ENCODE measurements at regions not wholly inside any gene's neighbourhood (a gene's known extent, or its start where the extent isn't known, plus 50 kb on each side); places are given as distances from the start of the nearest gene placed in this dataset.

- no peak for DNase-seq (ENCODE audit: low spot score in 2 of 2)
- no peaks in the 10 kb centered on the region for H3K9me3 ChIP-seq
- H3K4me1 ChIP-seq: peaks cover 0 to 6% of the 10 kb centered on the region in 2 donors
- H3K27me3 ChIP-seq: no peaks in the 10 kb centered on the region
- intact Hi-C loops (cut with DNase I): no loop called here
- TF ChIP-seq, protein P1, sequence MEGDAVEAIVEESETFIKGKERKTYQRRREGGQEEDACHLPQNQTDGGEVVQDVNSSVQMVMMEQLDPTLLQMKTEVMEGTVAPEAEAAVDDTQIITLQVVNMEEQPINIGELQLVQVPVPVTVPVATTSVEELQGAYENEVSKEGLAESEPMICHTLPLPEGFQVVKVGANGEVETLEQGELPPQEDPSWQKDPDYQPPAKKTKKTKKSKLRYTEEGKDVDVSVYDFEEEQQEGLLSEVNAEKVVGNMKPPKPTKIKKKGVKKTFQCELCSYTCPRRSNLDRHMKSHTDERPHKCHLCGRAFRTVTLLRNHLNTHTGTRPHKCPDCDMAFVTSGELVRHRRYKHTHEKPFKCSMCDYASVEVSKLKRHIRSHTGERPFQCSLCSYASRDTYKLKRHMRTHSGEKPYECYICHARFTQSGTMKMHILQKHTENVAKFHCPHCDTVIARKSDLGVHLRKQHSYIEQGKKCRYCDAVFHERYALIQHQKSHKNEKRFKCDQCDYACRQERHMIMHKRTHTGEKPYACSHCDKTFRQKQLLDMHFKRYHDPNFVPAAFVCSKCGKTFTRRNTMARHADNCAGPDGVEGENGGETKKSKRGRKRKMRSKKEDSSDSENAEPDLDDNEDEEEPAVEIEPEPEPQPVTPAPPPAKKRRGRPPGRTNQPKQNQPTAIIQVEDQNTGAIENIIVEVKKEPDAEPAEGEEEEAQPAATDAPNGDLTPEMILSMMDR (IDR thresholded peaks at IDR 0.05): no peak
- H3K4me3 ChIP-seq: no peak overlapping the region
- H3K27ac ChIP-seq: no peak overlapping the region
- no peaks in the 10 kb centered on the region for H3K36me3 ChIP-seq
These were observed 112.5 kb upstream of the SH3BP4 start for GRCh38 chr2:234839285-234839684.

DNA sequence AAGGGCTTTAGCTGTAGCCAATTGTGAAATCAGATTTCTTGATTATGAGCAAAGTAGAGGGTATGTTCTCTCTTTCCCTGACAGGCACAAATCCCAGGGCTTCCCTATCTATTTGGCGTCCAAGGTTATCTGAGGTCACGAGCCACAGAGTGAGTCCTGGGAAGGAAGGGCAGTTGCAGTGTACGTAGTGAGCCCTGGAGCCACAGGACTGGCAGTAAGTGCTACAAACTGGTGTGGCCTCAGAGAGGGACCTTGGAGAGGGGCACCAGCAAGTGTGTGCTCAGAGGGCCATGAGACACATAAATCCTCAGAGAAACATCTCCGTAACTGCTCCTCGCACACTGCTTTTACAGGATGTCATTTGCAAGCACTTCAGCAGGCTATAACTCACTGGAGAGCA, 115.5 kb upstream of the SH3BP4 start:
- intact Hi-C loops (cut with DNase I): no loop called here
- Histone ChIP-seq H3K9me3 (no peaks in the 10 kb centered on the region), H3K27me3 (no peaks in the 10 kb centered on the region), H3K4me1 (peaks cover 0 to 6% of the 10 kb centered on the region in 2 donors), H3K27ac (no peak overlapping the region), H3K36me3 (no peaks in the 10 kb centered on the region), H3K4me3 (no peak overlapping the region)
- TF ChIP-seq, protein P1 (IDR thresholded peaks at IDR 0.05): no peak
- DNase-seq (ENCODE audit: low spot score in 2 of 2): no peak

GRCh38 chr2:234835738-234836137, 116.1 kb upstream of the SH3BP4 start:
- Histone ChIP-seq H3K4me1 (peaks cover 0 to 6% of the 10 kb centered on the region in 2 donors), H3K36me3 (no peaks in the 10 kb centered on the region), H3K27ac (no peak overlapping the region), H3K9me3 (no peaks in the 10 kb centered on the region), H3K4me3 (no peak overlapping the region), H3K27me3 (no peaks in the 10 kb centered on the region)
- intact Hi-C loops (cut with DNase I): no loop called here
- TF ChIP-seq, protein P1 (IDR thresholded peaks at IDR 0.05): no peak
- DNase-seq (ENCODE audit: low spot score in 2 of 2): no peak

- H3K4me1 ChIP-seq: no peaks in the 10 kb centered on the region
- intact Hi-C loops (cut with DNase I): no loop called here
- no peak for DNase-seq (ENCODE audit: low spot score in 2 of 2)
These were observed 117.4 kb upstream of the SH3BP4 start for GRCh38 chr2:234834228-234834923.

DNA sequence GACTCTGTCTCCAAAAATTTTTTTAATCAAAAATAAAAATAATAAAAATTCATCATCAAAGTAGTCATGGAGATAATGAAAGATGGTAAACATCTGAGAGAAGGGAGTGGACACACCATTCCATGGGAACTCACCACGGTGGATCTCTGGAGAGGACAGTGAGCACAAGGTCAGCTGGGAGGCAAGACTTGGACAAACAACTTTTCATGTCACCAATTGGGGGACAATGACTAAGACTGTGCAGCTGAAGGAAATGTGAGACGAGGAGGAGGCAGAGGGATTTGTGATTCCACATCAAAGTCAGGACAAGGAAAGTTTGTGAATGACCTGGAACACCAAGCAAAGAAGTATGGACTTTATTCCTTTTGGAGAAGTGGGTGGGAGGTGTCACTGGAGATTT, 121.0 kb upstream of the SH3BP4 start:
- no peak for DNase-seq (ENCODE audit: low spot score in 2 of 2)
- no peak overlapping the region for H3K4me3 ChIP-seq
- H3K27ac ChIP-seq: no peak overlapping the region
- H3K9me3 ChIP-seq: no peaks in the 10 kb centered on the region
- H3K27me3 ChIP-seq: no peaks in the 10 kb centered on the region
- no peaks in the 10 kb centered on the region for H3K36me3 ChIP-seq
- TF ChIP-seq, protein P1 (IDR thresholded peaks at IDR 0.05): no peak
- H3K4me1 ChIP-seq: no peaks in the 10 kb centered on the region
- intact Hi-C loops (cut with DNase I): no loop called here

More at GRCh38 chr2:234834228-234834923, 117.4 kb upstream of the SH3BP4 start:
- Histone ChIP-seq H3K9me3 (no peaks in the 10 kb centered on the region), H3K4me3 (no peak overlapping the region), H3K36me3 (no peaks in the 10 kb centered on the region), H3K27me3 (no peaks in the 10 kb centered on the region), H3K27ac (no peak overlapping the region)
- TF ChIP-seq, protein P1 (IDR thresholded peaks at IDR 0.05): no peak

DNA sequence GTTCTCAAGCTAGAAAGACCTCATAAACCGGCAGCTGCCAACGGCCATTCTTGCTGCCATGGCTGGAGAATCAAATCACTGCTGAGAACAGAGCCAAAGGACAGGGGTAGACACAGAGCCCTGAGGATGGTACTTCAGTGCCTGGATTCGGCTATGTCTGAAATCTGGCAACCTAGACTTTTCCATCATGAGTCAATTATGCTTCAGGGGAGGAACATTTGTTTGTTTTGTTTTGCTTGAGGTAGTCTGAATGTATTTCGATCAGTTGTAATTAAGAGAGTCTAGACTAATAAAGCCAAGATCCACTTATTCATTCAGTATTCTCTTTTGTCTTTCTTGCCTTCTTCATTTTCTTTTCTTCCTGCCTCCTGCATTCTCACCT, 122.8 kb upstream of the SH3BP4 start:
- intact Hi-C loops (cut with DNase I): no loop called here
- Histone ChIP-seq H3K36me3 (no peaks in the 10 kb centered on the region), H3K27ac (no peak overlapping the region), H3K9me3 (no peaks in the 10 kb centered on the region), H3K4me1 (peaks cover 6% of the 10 kb centered on the region in 2 donors), H3K27me3 (no peaks in the 10 kb centered on the region), H3K4me3 (no peak overlapping the region)
- DNase-seq (ENCODE audit: low spot score in 2 of 2): no peak
- TF ChIP-seq, protein P1 (IDR thresholded peaks at IDR 0.05): no peak
